ENCODE measurements at regions not wholly inside any gene's neighbourhood (a gene's known extent, or its start where the extent isn't known, plus 50 kb on each side); places are given as distances from the start of the nearest gene placed in this dataset.
"Not testable (repeated sequence)": the region's sequence is repeated elsewhere in the genome, so short reads cannot be mapped to it uniquely, and the experiment has no call there.

DNA sequence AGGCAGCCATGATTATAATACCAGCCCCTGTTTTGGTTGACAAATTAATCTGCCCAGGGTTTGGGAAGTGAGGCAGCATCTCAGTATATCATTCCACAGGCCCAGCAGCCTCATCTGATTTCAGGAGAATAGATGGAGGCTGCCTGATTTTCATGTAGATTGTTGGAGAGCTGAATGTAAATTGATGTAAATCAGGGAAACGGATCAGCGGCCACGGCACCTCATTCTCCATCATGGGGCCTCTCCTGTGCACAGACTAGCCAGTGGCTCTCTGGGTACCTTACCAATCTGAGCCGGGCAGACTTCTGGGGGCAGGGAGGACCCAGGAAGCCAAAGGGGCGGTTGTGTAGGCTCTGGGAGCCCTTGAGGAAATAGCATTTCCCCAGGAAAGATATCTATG lies 63.7 kb upstream of the GSC start:
- no peak for DNase-seq (ENCODE audit: low read depth in 6 of 9, low spot score in 9 of 9)
- H3K4me3 ChIP-seq (ENCODE audit: low read length in 2 of 2): no peak overlapping the region
- no peaks in the 10 kb centered on the region for H3K4me1 ChIP-seq (ENCODE audit: control insufficient read depth in 2 of 2, insufficient read depth in 2 of 2, low read length in 2 of 2)
- no peaks in the 10 kb centered on the region for H3K27me3 ChIP-seq (ENCODE audit: control insufficient read depth in 2 of 2, insufficient read depth in 1 of 2, low read length in 1 of 2)
- no peaks in the 10 kb centered on the region for H3K36me3 ChIP-seq (ENCODE audit: control insufficient read depth in 2 of 2, insufficient read depth in 2 of 2, low read length in 1 of 2)
- H3K9me3 ChIP-seq (ENCODE audit: control insufficient read depth in 2 of 2, insufficient read depth in 1 of 2, low read length in 1 of 2): no peaks in the 10 kb centered on the region
- no peak overlapping the region for H3K27ac ChIP-seq (ENCODE audit: low read depth in 1 of 2, low read length in 1 of 2)
- 74% methylated on average over 5 of the region's 5 CpGs for WGBS

DNA sequence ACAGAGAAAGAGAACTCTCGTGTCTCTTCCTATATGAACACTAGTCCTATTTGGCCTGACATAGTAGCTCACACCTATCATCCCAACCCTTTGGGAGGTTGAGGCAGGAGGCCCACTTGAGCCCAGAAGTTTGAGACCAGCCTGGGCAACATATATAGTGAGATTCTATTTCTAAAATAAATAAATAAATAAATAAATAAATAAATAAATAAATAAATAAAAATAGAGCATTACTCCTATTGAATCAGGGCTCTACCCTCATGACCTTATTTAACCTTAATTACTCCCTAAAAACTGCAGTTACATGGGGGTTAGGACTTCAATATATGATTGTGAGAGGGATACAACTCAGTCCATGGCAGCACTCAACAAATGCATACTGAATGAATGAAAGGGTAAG lies 61.2 kb upstream of the GSC start:
- no peak for DNase-seq (ENCODE audit: low read depth in 6 of 9, low spot score in 9 of 9)
- H3K36me3 ChIP-seq (ENCODE audit: control insufficient read depth in 2 of 2, insufficient read depth in 2 of 2, low read length in 1 of 2): no peaks in the 10 kb centered on the region
- H3K27ac ChIP-seq (ENCODE audit: low read depth in 1 of 2, low read length in 1 of 2): no peak overlapping the region
- no peaks in the 10 kb centered on the region for H3K4me1 ChIP-seq (ENCODE audit: control insufficient read depth in 2 of 2, insufficient read depth in 2 of 2, low read length in 2 of 2)
- no peak overlapping the region for H3K4me3 ChIP-seq (ENCODE audit: low read length in 2 of 2)
- WGBS: 43% methylated on average over 1 of the region's 1 CpG
- no peaks in the 10 kb centered on the region for H3K9me3 ChIP-seq (ENCODE audit: control insufficient read depth in 2 of 2, insufficient read depth in 1 of 2, low read length in 1 of 2)
- H3K27me3 ChIP-seq (ENCODE audit: control insufficient read depth in 2 of 2, insufficient read depth in 1 of 2, low read length in 1 of 2): no peaks in the 10 kb centered on the region

DNA sequence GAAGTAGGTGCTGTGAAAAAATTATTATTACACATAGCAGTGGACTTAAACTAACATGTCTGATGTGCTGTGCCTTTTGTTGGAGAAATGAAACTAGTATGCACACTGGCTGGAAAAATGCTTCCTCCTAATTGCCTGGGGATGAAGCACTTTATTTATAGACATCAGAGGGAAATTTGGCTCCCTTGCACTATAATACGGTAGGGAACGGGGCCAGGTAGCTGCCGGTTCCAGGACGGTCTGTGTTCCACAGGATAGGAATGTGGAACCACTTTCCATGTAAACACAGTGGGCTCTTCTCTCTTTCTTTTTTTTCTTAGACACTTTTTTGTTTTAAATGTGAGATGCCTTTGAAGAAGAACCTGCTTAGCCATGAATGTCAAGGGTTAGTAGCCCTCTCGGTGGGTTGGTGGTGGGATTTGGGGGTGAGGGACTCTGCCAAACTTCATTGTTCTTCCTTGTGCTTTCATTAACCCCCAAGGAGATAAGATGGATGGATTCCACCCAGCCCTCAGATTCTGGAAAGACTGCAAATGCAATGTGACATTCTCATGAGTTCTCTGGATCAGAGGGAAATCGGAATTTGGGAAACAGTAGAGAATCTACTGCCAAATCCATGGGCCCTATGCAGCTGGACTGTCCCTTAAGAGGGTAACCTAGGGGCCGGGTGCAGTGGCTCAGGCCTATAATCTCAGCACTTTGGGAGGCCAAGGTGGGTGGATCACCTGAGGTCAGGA lies 58.0 kb upstream of the GSC start:
- 90% methylated on average over 7 of the region's 7 CpGs for WGBS
- H3K27me3 ChIP-seq (ENCODE audit: control insufficient read depth in 2 of 2, insufficient read depth in 1 of 2, low read length in 1 of 2): no peaks in the 10 kb centered on the region
- H3K36me3 ChIP-seq (ENCODE audit: control insufficient read depth in 2 of 2, insufficient read depth in 2 of 2, low read length in 1 of 2): no peaks in the 10 kb centered on the region
- H3K4me3 ChIP-seq (ENCODE audit: low read length in 2 of 2): no peak overlapping the region
- no peaks in the 10 kb centered on the region for H3K9me3 ChIP-seq (ENCODE audit: control insufficient read depth in 2 of 2, insufficient read depth in 1 of 2, low read length in 1 of 2)
- H3K27ac ChIP-seq (ENCODE audit: low read depth in 1 of 2, low read length in 1 of 2): no peak overlapping the region
- no peaks in the 10 kb centered on the region for H3K4me1 ChIP-seq (ENCODE audit: control insufficient read depth in 2 of 2, insufficient read depth in 2 of 2, low read length in 2 of 2)
- no peak for DNase-seq (ENCODE audit: low read depth in 6 of 9, low spot score in 9 of 9)

DNA sequence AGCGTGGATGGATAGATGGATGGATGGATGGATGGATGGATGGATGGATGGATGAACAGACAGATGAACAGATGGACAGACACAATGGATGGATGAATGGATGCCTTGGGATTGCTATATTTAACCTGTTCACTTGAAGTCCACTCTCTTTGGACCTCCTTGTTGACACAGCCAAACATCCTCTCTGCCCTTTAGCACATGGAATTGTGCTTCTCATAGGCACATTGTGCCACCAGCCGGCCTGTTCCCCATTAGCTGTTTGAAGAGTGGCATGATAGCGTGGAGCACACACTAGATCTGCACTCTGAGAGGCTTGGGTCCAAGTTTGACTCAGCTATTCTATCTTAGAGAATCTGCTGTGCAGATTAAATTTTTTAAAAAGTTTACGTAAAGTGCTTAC lies 56.9 kb upstream of the GSC start:
- H3K4me3 ChIP-seq (ENCODE audit: low read length in 2 of 2): no peak overlapping the region

DNA sequence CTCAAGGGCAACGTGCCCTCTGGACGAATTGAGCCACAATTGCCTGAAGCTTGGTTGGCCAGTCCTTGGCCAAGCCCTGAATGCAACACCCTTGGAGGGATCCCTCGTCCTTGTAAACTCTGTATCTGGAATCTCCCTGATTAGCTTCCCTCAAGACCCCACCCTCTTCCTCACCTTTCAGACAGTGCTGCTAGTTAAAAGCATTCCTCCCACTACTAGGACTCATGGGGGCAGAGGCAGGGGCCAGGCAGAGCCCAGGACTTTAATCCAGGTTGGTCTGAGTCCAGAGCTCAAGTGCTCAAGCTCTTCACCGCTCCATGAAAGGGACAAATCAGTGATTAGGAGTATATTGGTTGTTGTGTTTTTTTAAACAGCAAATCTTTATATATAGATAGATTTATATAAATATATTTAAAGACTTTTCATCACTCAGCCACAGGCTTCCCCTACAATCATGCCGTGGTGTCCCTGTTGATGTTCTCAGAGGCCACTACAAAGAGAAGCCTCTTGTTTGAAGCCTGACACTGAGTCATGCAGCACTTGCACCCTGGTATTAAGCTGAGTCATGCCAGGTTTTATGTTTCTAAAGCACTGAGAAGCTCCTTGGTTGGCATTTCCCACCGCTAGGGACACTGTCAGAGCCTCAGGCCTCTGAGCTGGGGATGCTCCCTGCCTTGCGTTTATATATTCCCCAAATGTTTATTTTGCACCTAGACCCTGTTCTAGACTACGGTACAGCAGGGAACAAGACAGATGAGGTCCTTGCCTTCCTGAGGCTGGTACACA lies 53.8 kb upstream of the GSC start:
- no peak overlapping the region for H3K4me3 ChIP-seq (ENCODE audit: low read length in 2 of 2)
- H3K36me3 ChIP-seq (ENCODE audit: control insufficient read depth in 2 of 2, insufficient read depth in 2 of 2, low read length in 1 of 2): no peaks in the 10 kb centered on the region
- 76% methylated on average over 8 of the region's 8 CpGs for WGBS
- H3K27me3 ChIP-seq (ENCODE audit: control insufficient read depth in 2 of 2, insufficient read depth in 1 of 2, low read length in 1 of 2): no peaks in the 10 kb centered on the region
- DNase-seq (ENCODE audit: low read depth in 6 of 9, low spot score in 9 of 9): no peak
- H3K27ac ChIP-seq (ENCODE audit: low read depth in 1 of 2, low read length in 1 of 2): no peak overlapping the region
- H3K9me3 ChIP-seq (ENCODE audit: control insufficient read depth in 2 of 2, insufficient read depth in 1 of 2, low read length in 1 of 2): no peaks in the 10 kb centered on the region
- no peaks in the 10 kb centered on the region for H3K4me1 ChIP-seq (ENCODE audit: control insufficient read depth in 2 of 2, insufficient read depth in 2 of 2, low read length in 2 of 2)

More for the DNA sequence above, 56.9 kb upstream of the GSC start:
- 94% methylated on average over 4 of the region's 4 CpGs for WGBS
- no peak for DNase-seq (ENCODE audit: low read depth in 6 of 9, low spot score in 9 of 9)
- Histone ChIP-seq H3K4me1 (ENCODE audit: control insufficient read depth in 2 of 2, insufficient read depth in 2 of 2, low read length in 2 of 2) (no peaks in the 10 kb centered on the region), H3K36me3 (ENCODE audit: control insufficient read depth in 2 of 2, insufficient read depth in 2 of 2, low read length in 1 of 2) (no peaks in the 10 kb centered on the region), H3K27ac (ENCODE audit: low read depth in 1 of 2, low read length in 1 of 2) (no peak overlapping the region), H3K27me3 (ENCODE audit: control insufficient read depth in 2 of 2, insufficient read depth in 1 of 2, low read length in 1 of 2) (no peaks in the 10 kb centered on the region), H3K9me3 (ENCODE audit: control insufficient read depth in 2 of 2, insufficient read depth in 1 of 2, low read length in 1 of 2) (no peaks in the 10 kb centered on the region)

DNA sequence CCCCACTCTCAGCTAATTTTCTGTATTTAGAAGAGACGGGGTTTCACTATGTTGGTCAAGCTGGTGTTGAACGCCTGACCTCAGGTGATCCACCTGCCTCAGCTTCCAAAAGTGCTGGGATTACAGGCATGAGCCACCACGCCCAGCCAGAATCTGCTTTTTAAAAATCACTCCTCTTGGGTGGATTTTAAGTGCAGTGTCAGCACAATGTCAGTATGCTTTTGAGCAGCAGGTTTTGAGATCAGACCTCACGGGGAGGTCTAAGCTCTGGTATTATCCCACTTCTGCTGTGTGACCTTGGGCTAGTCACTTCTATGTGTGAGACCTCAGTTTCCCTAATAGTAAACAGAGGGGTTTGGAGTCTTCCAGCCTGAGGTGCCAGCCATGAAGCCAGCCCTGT lies 51.8 kb upstream of the GSC start:
- 80% methylated on average over 4 of the region's 4 CpGs for WGBS
- Histone ChIP-seq H3K4me3 (ENCODE audit: low read length in 2 of 2) (no peak overlapping the region), H3K36me3 (ENCODE audit: control insufficient read depth in 2 of 2, insufficient read depth in 2 of 2, low read length in 1 of 2) (no peaks in the 10 kb centered on the region), H3K27ac (ENCODE audit: low read depth in 1 of 2, low read length in 1 of 2) (no peak overlapping the region), H3K9me3 (ENCODE audit: control insufficient read depth in 2 of 2, insufficient read depth in 1 of 2, low read length in 1 of 2) (no peaks in the 10 kb centered on the region), H3K4me1 (ENCODE audit: control insufficient read depth in 2 of 2, insufficient read depth in 2 of 2, low read length in 2 of 2) (no peaks in the 10 kb centered on the region), H3K27me3 (ENCODE audit: control insufficient read depth in 2 of 2, insufficient read depth in 1 of 2, low read length in 1 of 2) (no peaks in the 10 kb centered on the region)
- no peak for DNase-seq (ENCODE audit: low read depth in 6 of 9, low spot score in 9 of 9)

GRCh38 chr14:94820932-94821331 lies 51.0 kb upstream of the GSC start:
- not testable (repeated sequence) for DNase-seq (ENCODE audit: low read depth in 6 of 9, low spot score in 9 of 9); H3K27me3 ChIP-seq (ENCODE audit: control insufficient read depth in 2 of 2, insufficient read depth in 1 of 2, low read length in 1 of 2); H3K4me1 ChIP-seq (ENCODE audit: control insufficient read depth in 2 of 2, insufficient read depth in 2 of 2, low read length in 2 of 2); H3K36me3 ChIP-seq (ENCODE audit: control insufficient read depth in 2 of 2, insufficient read depth in 2 of 2, low read length in 1 of 2); H3K27ac ChIP-seq (ENCODE audit: low read depth in 1 of 2, low read length in 1 of 2); H3K4me3 ChIP-seq (ENCODE audit: low read length in 2 of 2); H3K9me3 ChIP-seq (ENCODE audit: control insufficient read depth in 2 of 2, insufficient read depth in 1 of 2, low read length in 1 of 2)
- 72% methylated on average over 1 of the region's 1 CpG for WGBS
